ENCODE measurements at regions not wholly inside any gene's neighbourhood (a gene's known extent, or its start where the extent isn't known, plus 50 kb on each side); places are given as distances from the start of the nearest gene placed in this dataset.
"Not testable (repeated sequence)": the region's sequence is repeated elsewhere in the genome, so short reads cannot be mapped to it uniquely, and the experiment has no call there.

GRCh38 chr2:194867328-194867727 lies 789.7 kb upstream of the SLC39A10 start:
- H3K9me2 ChIP-seq (replicated peaks; ENCODE audit: insufficient read depth, low read length) = no peaks in the 10 kb centered on the region
- DNase-seq = peak; percentile 44
- no peaks in the 10 kb centered on the region for H4K20me1 ChIP-seq (ENCODE audit: insufficient read depth, low read length)
- H3K4me1 ChIP-seq (ENCODE audit: low read length) = no peaks in the 10 kb centered on the region
- H3K36me3 ChIP-seq (replicated peaks; ENCODE audit: insufficient read depth, low read length) = no peaks in the 10 kb centered on the region
- H3K9me3 ChIP-seq (replicated peaks; ENCODE audit: insufficient read depth, low read length) = no peaks in the 10 kb centered on the region
- H3K4me2 ChIP-seq (ENCODE audit: low read depth, low read length) = no peak overlapping the region
- H3K27me3 ChIP-seq (replicated peaks; ENCODE audit: insufficient read depth, low read length) = no peaks in the 10 kb centered on the region
- no peak overlapping the region for H3K27ac ChIP-seq (ENCODE audit: low read length)
- H3K4me3 ChIP-seq (ENCODE audit: low read length) = no peak overlapping the region
- H3F3A ChIP-seq (ENCODE audit: insufficient read depth, low read length) = no peaks in the 10 kb centered on the region
- TF ChIP-seq EZH2phosphoT487 (IDR thresholded peaks at IDR 0.05; ENCODE audit: low read length) = no peak
- TF ChIP-seq, protein P1, sequence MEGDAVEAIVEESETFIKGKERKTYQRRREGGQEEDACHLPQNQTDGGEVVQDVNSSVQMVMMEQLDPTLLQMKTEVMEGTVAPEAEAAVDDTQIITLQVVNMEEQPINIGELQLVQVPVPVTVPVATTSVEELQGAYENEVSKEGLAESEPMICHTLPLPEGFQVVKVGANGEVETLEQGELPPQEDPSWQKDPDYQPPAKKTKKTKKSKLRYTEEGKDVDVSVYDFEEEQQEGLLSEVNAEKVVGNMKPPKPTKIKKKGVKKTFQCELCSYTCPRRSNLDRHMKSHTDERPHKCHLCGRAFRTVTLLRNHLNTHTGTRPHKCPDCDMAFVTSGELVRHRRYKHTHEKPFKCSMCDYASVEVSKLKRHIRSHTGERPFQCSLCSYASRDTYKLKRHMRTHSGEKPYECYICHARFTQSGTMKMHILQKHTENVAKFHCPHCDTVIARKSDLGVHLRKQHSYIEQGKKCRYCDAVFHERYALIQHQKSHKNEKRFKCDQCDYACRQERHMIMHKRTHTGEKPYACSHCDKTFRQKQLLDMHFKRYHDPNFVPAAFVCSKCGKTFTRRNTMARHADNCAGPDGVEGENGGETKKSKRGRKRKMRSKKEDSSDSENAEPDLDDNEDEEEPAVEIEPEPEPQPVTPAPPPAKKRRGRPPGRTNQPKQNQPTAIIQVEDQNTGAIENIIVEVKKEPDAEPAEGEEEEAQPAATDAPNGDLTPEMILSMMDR (IDR thresholded peaks at IDR 0.05; ENCODE audit: low read length) = peak; percentile 50
- H3K9ac ChIP-seq (ENCODE audit: low read length) = no peak overlapping the region
- H2AFZ ChIP-seq (ENCODE audit: low read length) = no peak overlapping the region
- H3K79me2 ChIP-seq (ENCODE audit: low read length) = no peaks in the 10 kb centered on the region

DNA sequence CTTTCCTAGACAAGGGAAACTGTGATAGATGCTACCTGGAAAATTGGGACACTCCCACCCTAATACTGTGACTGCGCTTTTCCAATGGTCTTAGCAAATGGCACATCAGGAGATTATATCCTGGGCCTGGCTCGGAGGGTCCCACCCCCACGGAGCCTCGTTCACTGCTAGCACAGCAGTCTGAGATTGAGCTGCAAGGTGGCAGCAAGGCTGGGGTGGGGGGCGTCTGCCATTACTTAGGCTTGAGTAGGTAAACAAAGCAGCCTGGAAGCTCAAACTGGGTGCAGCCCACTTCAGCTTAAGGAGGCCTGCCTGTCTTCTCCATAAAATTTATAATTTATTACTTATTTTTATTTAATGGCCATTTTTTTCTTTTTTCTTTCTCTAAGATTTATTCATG lies 802.1 kb upstream of the SLC39A10 start:
- no peak overlapping the region for H2AFZ ChIP-seq (ENCODE audit: low read length)
- no peak overlapping the region for H3K4me3 ChIP-seq (ENCODE audit: low read length)
- H3K36me3 ChIP-seq (replicated peaks; ENCODE audit: insufficient read depth, low read length) = no peaks in the 10 kb centered on the region
- H3F3A ChIP-seq (ENCODE audit: insufficient read depth, low read length) = no peaks in the 10 kb centered on the region
- no peaks in the 10 kb centered on the region for H3K27me3 ChIP-seq (replicated peaks; ENCODE audit: insufficient read depth, low read length)
- H3K9ac ChIP-seq (ENCODE audit: low read length) = no peak overlapping the region
- no peak overlapping the region for H3K4me2 ChIP-seq (ENCODE audit: low read depth, low read length)
- H3K27ac ChIP-seq (ENCODE audit: low read length) = no peak overlapping the region
- no peak for TF ChIP-seq EZH2phosphoT487 (IDR thresholded peaks at IDR 0.05; ENCODE audit: low read length)
- no peak for TF ChIP-seq EZH2 (optimal IDR thresholded peaks at IDR 0.05; ENCODE audit: low read depth, low read length)
- TF ChIP-seq, protein P1 (IDR thresholded peaks at IDR 0.05; ENCODE audit: low read length) = no peak
- no peaks in the 10 kb centered on the region for H3K9me3 ChIP-seq (replicated peaks; ENCODE audit: insufficient read depth, low read length)
- no peaks in the 10 kb centered on the region for H3K4me1 ChIP-seq (ENCODE audit: low read length)
- H3K9me2 ChIP-seq (replicated peaks; ENCODE audit: insufficient read depth, low read length) = no peaks in the 10 kb centered on the region
- DNase-seq = no peak
- H3K79me2 ChIP-seq (ENCODE audit: low read length) = no peaks in the 10 kb centered on the region
- no peaks in the 10 kb centered on the region for H4K20me1 ChIP-seq (ENCODE audit: insufficient read depth, low read length)

DNA sequence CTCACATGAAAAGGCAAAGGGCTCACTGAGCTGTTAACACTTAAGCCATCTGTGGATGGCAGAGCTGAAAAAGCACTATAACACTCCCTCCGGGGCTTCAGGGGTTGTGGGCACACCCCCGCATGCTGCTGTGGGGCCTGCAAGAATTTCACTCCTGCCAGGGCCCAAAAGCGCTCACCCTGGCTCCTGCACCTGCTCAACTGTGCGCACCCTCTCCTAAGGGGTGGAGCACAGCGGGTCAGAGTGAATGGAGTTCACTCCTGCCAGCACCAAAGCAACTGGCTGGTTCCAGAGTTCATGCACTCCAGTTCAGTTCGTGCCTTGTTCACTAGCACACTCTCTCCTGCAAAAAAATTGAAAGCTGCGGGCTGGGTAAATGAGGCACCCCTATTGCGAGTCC lies 814.2 kb upstream of the SLC39A10 start:
- Histone ChIP-seq H2AFZ (ENCODE audit: low read length) (no peak overlapping the region), H3K27ac (ENCODE audit: low read length) (no peak overlapping the region), H3K9me3 (replicated peaks; ENCODE audit: insufficient read depth, low read length) (no peaks in the 10 kb centered on the region), H3K36me3 (replicated peaks; ENCODE audit: insufficient read depth, low read length) (no peaks in the 10 kb centered on the region), H3K4me2 (ENCODE audit: low read depth, low read length) (no peak overlapping the region), H3K9me2 (replicated peaks; ENCODE audit: insufficient read depth, low read length) (no peaks in the 10 kb centered on the region), H3K4me1 (ENCODE audit: low read length) (no peaks in the 10 kb centered on the region), H3F3A (ENCODE audit: insufficient read depth, low read length) (no peaks in the 10 kb centered on the region), H4K20me1 (ENCODE audit: insufficient read depth, low read length) (no peaks in the 10 kb centered on the region), H3K9ac (ENCODE audit: low read length) (no peak overlapping the region), H3K4me3 (ENCODE audit: low read length) (no peak overlapping the region), H3K27me3 (replicated peaks; ENCODE audit: insufficient read depth, low read length) (no peaks in the 10 kb centered on the region), H3K79me2 (ENCODE audit: low read length) (no peaks in the 10 kb centered on the region)
- no peak for DNase-seq
- TF ChIP-seq EZH2phosphoT487 (IDR thresholded peaks at IDR 0.05; ENCODE audit: low read length) (no peak), EZH2 (optimal IDR thresholded peaks at IDR 0.05; ENCODE audit: low read depth, low read length) (no peak)
- TF ChIP-seq, protein P1 (IDR thresholded peaks at IDR 0.05; ENCODE audit: low read length) = no peak

- H3K9ac ChIP-seq (ENCODE audit: low read length); H3K79me2 ChIP-seq (ENCODE audit: low read length): not testable (repeated sequence)
Observed at GRCh38 chr2:194834371-194834770, 822.7 kb upstream of the SLC39A10 start.

More at GRCh38 chr2:194834371-194834770, 822.7 kb upstream of the SLC39A10 start:
- H3K27me3 ChIP-seq (replicated peaks; ENCODE audit: insufficient read depth, low read length); H3F3A ChIP-seq (ENCODE audit: insufficient read depth, low read length); H3K4me2 ChIP-seq (ENCODE audit: low read depth, low read length); DNase-seq; H3K9me2 ChIP-seq (replicated peaks; ENCODE audit: insufficient read depth, low read length); H4K20me1 ChIP-seq (ENCODE audit: insufficient read depth, low read length); H3K4me1 ChIP-seq (ENCODE audit: low read length); H2AFZ ChIP-seq (ENCODE audit: low read length); H3K36me3 ChIP-seq (replicated peaks; ENCODE audit: insufficient read depth, low read length); H3K4me3 ChIP-seq (ENCODE audit: low read length); H3K27ac ChIP-seq (ENCODE audit: low read length); H3K9me3 ChIP-seq (replicated peaks; ENCODE audit: insufficient read depth, low read length): not testable (repeated sequence)
